DND-41 (cell line): ENCODE measurements at regions not wholly inside any gene's neighbourhood (a gene's known extent, or its start where the extent isn't known, plus 50 kb on each side); places are given as distances from the start of the nearest gene placed in this dataset.

Experiments used
- ATAC-seq: fragments of 200-7000 bp; cut with Tn5 transposase; 3 replicates; pipeline ENCODE4 v1.9.1; 2021; ENCODE audit warnings: low read depth; ENCODE audit not compliant: insufficient read depth
- DNase-seq: peaks from one replicate; pipeline ENCODE4 v3.0.0-alpha.2; 2020
- H2AFZ ChIP-seq: 2 replicates; pipeline ENCODE4 v1.6.0; 2012; ENCODE audit warnings: low read depth, low read length
- H3K27ac ChIP-seq: 2 replicates; pipeline ENCODE4 v1.5.1; 2012; ENCODE audit warnings: low read length, inconsistent platforms
- H3K27me3 ChIP-seq: fragments of 200-600 bp; sonication (generic); 2 replicates; pipeline ENCODE4 v1.6.0; 2012; ENCODE audit warnings: low read length, mild to moderate bottlenecking, inconsistent platforms; ENCODE audit not compliant: insufficient read depth, poor library complexity
- H3K36me3 ChIP-seq: 2 replicates; pipeline ENCODE4 v1.5.1; 2012; ENCODE audit warnings: low read length, inconsistent platforms; ENCODE audit not compliant: insufficient read depth
- H3K4me1 ChIP-seq: 2 replicates; pipeline ENCODE4 v1.5.1; 2012; ENCODE audit warnings: mild to moderate bottlenecking, low read length; ENCODE audit not compliant: insufficient read depth
- H3K4me2 ChIP-seq: 2 replicates; pipeline ENCODE4 v1.6.0; 2012; ENCODE audit warnings: mild to moderate bottlenecking, moderate library complexity, low read length, inconsistent platforms; ENCODE audit not compliant: insufficient read depth
- H3K4me3 ChIP-seq, 2 experiments: fragments of 200-600 bp in 1 of 2; shearing (Covaris generic) in 1 of 2; 2 replicates each; pipeline ENCODE4 v1.5.1; 2012 to 2016; ENCODE audit warnings: inconsistent platforms in 2 of 2, low read length in 2 of 2, mild to moderate bottlenecking in 2 of 2, low read depth in 1 of 2, moderate library complexity in 1 of 2
- H3K79me2 ChIP-seq: 2 replicates; pipeline ENCODE4 v1.6.0; 2012; ENCODE audit warnings: low read length, inconsistent platforms; ENCODE audit not compliant: insufficient read depth
- H3K9ac ChIP-seq: 2 replicates; pipeline ENCODE4 v1.6.0; 2012; ENCODE audit warnings: low read depth, mild to moderate bottlenecking, inconsistent platforms, low read length, moderate library complexity
- H3K9me3 ChIP-seq: 2 replicates; pipeline ENCODE4 v1.5.1; 2012; ENCODE audit warnings: low read length, moderate library complexity, mild to moderate bottlenecking, inconsistent platforms; ENCODE audit not compliant: insufficient read depth, severe bottlenecking
- H4K20me1 ChIP-seq: 2 replicates; pipeline ENCODE4 v1.6.0; 2012; ENCODE audit warnings: low read length; ENCODE audit not compliant: insufficient read depth
- EZH2 ChIP-seq: IDR thresholded peaks from 3 replicates; pipeline ENCODE4 v1.6.1; 2012; ENCODE audit warnings: borderline replicate concordance, low read depth, mild to moderate bottlenecking, moderate library complexity, low read length, inconsistent platforms; ENCODE audit not compliant: severe bottlenecking
- TF ChIP-seq, protein P1 (sequence below): IDR thresholded peaks from 2 replicates; pipeline ENCODE4 v1.5.1; 2012; ENCODE audit warnings: borderline replicate concordance, low read length, moderate library complexity, mild to moderate bottlenecking; ENCODE audit not compliant: poor library complexity, severe bottlenecking; ENCODE audit errors: extremely low read depth

DNA sequence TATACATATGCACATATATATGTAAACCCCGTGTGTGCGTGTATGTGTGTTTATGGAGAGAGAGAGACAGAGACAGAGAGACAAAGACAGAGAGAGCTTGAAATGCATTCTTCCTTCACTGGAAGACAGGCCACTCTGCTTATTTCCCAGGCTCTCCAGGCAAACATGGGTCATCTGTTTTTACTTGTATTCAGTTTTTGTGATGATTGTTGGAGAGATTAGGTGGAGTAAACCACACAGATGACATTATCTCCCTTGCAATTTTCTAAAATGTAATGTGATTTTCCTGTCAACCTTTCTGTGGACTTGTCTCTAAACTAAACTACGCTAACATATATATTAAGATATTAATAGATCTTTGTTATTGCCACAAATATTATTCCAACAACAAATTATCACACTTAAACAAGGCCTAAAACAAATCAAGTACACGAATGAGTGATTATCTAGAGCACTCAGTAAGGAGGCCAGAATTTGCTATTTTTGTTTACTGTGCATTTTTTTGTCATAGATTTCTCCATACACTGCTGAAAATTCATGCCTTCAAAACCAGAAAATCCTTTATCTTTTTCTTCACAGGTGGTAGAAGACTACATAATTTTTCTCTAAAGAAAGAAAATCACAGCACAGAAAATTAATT, 251.8 kb upstream of the SLIT2 start:
- H2AFZ ChIP-seq: no peak overlapping the region

DNA sequence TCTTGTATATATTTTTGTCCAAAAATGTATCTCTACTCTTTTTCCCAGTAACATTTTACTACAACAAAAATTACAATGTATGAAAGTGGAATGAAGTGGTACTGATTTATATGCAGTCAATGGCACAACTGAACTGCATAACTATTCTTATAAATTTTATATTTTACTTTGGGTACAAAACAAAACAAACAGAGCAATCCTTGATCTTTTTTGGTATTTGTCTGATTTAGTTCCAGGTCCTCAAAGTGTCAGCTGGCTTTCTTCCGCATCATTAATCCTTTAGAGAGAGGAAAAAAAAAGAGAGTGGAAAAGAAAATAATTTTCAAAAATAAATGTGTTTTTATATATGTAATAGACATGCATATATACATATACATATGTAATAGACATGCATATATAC, 252.4 kb upstream of the SLIT2 start:
- Histone ChIP-seq H2AFZ (no peak overlapping the region), H3K27me3 (no peaks in the 10 kb centered on the region), H3K4me3 (no peak overlapping the region), H3K9me3 (no peaks in the 10 kb centered on the region), H3K36me3 (no peaks in the 10 kb centered on the region), H3K4me1 (no peaks in the 10 kb centered on the region; the same call in 1 of the 2 replicates), H3K4me2 (no peak overlapping the region), H3K27ac (no peak overlapping the region), H3K79me2 (no peaks in the 10 kb centered on the region), H4K20me1 (no peaks in the 10 kb centered on the region), H3K9ac (no peak overlapping the region)
- TF ChIP-seq, protein P1, sequence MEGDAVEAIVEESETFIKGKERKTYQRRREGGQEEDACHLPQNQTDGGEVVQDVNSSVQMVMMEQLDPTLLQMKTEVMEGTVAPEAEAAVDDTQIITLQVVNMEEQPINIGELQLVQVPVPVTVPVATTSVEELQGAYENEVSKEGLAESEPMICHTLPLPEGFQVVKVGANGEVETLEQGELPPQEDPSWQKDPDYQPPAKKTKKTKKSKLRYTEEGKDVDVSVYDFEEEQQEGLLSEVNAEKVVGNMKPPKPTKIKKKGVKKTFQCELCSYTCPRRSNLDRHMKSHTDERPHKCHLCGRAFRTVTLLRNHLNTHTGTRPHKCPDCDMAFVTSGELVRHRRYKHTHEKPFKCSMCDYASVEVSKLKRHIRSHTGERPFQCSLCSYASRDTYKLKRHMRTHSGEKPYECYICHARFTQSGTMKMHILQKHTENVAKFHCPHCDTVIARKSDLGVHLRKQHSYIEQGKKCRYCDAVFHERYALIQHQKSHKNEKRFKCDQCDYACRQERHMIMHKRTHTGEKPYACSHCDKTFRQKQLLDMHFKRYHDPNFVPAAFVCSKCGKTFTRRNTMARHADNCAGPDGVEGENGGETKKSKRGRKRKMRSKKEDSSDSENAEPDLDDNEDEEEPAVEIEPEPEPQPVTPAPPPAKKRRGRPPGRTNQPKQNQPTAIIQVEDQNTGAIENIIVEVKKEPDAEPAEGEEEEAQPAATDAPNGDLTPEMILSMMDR: no peak
- no peak for TF ChIP-seq EZH2
- DNase-seq (no peak), ATAC-seq (no peak)

More for the DNA sequence above, 251.8 kb upstream of the SLIT2 start:
- Histone ChIP-seq H3K4me2 (no peak overlapping the region), H3K27me3 (no peaks in the 10 kb centered on the region), H4K20me1 (no peaks in the 10 kb centered on the region), H3K36me3 (no peaks in the 10 kb centered on the region), H3K4me1 (no peaks in the 10 kb centered on the region), H3K9me3 (no peaks in the 10 kb centered on the region), H3K9ac (no peak overlapping the region), H3K4me3 (no peak overlapping the region), H3K79me2 (no peaks in the 10 kb centered on the region), H3K27ac (no peak overlapping the region)
- no peak for ATAC-seq
- no peak for TF ChIP-seq EZH2
- TF ChIP-seq, protein P1: no peak
- DNase-seq: no peak

DNA sequence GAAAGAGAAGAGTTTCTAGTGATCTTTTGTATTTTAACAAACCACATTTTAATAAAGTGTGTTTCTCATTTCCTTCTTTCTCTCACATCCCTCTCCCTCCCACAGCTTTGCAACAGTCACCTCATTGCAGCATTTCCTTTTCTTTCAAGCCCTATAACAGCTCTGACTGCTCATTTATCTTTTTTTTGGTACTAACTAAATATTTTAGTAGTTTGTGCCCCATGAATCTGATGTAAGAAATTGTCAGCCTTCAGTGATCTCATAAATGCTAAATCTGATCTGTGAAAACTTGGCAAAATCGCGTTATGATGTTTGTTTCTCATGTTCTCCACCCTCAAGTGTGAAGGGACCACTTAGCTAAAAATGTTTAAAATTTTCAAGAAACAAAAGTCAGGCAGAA, 258.5 kb upstream of the SLIT2 start:
- H3K4me3 ChIP-seq: 0 out of 4 replicates have a peak overlapping the region, but pooled peaks of 1 of the 2 experiments have one; percentile 3

More for the DNA sequence above, 258.5 kb upstream of the SLIT2 start:
- Histone ChIP-seq H3K4me2 (peak overlapping the region; percentile 39), H3K4me1 (peaks cover 23% of the 10 kb centered on the region), H3K79me2 (no peaks in the 10 kb centered on the region), H3K27me3 (no peaks in the 10 kb centered on the region), H2AFZ (peak overlapping the region; percentile 73), H3K36me3 (no peaks in the 10 kb centered on the region), H4K20me1 (no peaks in the 10 kb centered on the region), H3K9ac (peak overlapping the region; percentile 43), H3K27ac (peak overlapping the region; percentile 80), H3K9me3 (no peaks in the 10 kb centered on the region)
- DNase-seq: peak; percentile 55
- ATAC-seq: peak; percentile 92
- TF ChIP-seq, protein P1: no peak
- no peak for TF ChIP-seq EZH2
